ENCODE measurements at regions not wholly inside any gene's neighbourhood (a gene's known extent, or its start where the extent isn't known, plus 50 kb on each side); places are given as distances from the start of the nearest gene placed in this dataset.
A peak's percentile ranks its signal among the peaks of the same experiment; 100 is the strongest.
"Not testable (repeated sequence)": the region's sequence is repeated elsewhere in the genome, so short reads cannot be mapped to it uniquely, and the experiment has no call there.

DNA sequence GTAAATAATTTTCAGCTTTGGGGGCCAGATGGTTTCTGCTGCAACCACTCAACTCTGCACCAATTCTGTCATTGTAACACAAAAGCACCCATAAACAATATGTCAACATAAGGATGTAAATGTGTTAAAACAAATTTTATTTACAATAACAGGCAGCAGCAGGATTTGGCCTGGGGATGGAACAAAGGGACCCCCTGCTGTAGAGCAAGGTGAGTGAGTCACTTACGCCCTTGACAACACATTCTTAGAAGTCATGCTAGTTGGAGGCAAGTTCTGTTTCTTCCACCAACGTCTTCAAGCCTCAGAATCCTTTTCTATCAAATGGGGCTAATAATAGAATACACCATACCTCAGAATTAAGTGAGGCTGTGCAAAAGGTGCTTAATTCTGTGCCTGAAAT, 610.2 kb upstream of the SYT4 start:
- no peak for DNase-seq

DNA sequence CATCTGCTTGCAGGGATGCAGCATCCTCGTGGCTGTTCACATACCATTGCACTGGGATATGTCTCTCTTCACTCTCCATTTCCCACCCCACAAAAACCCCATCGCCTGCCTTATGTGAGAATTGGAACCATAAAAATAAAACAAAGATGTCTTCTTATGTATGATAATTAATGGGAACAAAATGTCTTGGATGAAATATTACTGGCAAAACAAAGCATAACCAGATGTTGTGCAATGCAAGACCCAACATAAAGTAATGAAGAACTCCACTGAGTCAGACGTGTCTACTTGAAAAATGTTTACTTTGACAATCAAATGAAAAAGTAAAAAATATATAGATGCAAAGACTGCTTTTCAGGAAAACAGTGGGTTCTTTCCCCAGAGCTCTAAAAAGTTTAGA, 611.3 kb upstream of the SYT4 start:
- DNase-seq = peak; percentile 40

DNA sequence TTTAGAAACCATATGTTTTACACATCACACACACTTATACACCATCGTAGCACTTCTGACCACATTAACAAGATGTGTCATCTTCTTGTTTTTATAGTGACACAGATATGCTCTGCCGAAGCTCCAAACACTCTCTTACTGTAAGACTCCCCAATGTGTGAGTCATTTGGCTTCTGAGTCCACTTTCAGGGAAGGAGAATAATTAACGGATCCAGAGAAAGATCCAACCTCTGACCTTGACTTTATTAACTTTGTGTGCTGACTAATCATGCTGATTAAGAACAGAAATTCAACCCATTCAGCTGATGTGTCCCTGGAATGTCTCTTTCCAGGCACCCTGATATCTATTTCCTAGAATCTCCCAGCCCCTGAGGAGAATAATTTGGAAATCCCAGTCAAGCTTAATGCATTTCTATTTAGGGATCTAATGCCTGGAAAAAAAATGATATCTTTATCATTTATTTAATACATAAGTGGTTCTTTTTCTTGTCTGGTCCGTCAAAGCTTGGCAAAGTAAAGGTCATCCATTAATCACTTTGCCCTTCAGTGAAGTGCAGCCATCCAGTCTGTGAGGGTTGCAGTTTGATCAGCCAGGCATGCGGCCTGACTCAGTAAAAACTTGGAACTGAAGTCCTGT, 615.8 kb upstream of the SYT4 start:
- peak; percentile 98 for DNase-seq

DNA sequence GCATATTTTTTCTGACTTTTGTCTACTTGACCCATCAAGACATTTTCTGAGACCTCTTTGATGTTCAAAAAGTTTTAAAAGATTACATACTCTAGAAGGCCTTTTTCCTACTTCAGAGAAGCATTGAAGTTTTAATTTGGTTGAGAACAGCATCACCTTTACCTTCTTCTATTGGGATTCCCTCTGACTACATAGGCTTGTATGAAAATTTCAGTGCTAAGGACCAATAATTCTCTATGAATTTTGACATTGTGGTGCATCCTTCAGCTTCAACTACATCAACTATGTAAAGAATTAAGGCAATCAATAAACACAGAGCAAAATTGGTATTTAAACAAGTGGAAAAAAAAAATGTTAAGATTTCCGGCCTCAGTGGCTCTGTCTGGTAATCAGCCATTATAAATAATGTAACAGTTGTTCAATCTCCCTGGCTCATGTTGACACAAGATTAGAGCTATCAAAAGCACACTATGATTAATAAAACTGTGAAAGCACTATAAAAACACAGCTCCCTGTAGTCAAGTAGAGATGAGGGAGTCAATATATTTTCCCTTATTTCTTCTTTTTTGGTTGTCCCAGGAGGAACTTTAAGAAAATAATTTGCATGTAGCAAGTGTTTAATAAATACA, 627.0 kb upstream of the SYT4 start:
- DNase-seq = no peak

DNA sequence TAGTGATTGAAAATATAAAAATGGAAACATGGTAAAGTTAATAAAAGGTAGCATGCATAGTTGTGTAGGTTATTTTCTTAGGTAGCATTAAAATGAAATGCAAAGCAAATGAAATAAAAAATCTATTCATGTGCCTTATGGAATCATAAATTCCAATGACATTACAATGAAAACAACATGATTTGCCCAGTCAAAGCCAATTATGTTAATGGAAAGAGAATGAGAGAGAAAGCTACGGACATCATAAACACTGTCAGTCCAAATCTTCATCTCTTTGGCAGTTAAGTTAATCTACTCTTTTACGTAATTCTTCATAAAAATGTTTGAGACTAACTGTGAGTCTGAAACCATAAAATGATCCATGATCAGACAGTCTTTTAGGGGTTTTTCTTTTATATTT, 636.7 kb upstream of the SYT4 start:
- DNase-seq = no peak

DNA sequence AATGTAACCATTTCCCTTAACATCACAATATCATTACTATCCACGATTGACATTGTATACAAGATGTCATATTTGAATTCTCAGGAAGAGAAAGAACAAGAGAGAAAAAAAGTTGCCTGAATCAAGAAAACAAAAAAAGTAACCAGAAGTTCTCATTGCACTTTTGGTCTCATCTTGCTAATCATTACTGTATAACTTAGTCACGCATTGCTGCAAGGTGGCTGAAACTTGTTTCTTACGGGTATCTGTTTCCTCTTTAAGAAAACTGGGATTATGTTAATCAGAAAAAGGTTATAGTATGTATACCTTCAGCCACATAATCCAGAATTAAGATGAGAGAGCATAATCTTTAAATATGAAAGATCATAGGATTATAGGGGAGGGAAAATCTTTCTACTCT, 639.7 kb upstream of the SYT4 start:
- DNase-seq = no peak

DNA sequence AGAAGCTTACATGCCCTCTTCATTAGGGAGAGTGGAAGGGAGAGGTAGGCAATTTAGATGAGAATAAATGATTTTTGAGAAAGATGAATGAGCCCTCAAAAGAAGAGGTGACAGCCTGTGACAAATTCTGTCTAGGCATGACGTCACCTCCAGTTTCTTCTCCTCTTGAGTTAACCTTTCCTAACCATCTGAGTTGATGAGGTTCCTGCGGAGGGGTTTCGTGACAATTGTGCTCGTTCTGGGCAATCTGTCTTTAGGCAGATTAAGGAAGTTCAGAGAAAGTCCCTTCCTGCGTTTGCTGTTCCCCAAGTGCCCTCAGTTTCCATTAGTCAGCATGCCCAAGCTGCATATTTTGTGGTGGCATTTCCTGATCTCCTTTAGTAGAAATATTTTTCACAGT, 640.2 kb upstream of the SYT4 start:
- DNase-seq = no peak

DNA sequence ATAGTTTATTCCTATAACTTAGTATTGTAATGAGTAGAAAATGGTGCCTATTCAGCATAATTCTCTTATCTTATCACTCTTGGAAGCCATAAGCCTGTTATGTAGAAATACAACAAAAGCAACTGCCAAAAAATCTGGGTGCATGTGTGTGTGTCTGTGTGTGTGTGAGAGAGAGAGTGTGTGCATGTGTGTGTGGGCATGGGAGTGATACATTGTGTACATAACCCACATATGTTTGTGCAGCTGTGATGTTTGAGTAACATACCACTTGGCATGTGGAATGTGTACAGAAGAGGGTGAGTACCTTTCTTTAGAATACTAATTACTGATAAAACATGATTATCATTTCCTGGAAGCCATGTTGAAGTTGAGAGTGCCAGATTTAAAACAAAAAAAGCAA, 642.3 kb upstream of the SYT4 start:
- no peak for DNase-seq

DNA sequence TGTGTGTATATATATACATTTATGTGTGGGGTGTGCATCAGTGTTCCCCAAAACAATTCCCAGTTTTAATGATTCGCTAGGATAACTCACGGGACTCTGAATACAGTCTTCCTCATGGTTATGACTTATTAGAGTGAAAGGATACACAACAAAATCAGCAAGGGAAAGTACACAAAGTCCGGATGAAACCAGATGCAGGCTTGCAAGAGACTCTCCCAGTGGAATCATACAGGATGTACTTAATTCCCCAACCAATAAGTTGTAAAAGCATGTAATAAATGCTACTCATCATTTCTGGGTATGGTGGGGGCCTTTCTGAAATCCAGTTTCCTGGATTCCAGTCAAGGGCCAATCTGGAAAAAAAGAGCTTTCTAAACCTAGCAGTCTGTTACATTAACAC, 654.1 kb upstream of the SYT4 start:
- DNase-seq = peak; percentile 35

DNA sequence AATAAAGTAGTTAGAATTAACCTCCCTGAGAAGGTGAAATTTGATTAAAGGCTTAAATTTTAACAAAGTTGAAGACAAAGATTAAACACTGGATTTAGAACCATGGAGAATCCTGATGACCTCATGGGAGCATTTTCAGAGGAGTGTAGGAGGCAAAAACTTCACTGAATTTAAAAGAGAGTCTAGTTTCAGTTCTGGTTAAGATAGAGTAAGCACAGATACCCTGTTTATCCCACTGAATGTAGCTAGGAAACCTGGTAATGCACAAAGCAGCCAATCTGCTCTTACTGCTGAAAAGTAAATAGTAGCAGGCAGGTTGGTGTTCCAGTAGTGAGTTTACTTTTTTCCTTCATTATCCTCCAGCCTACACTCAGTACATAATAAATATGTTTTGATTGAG, 654.9 kb upstream of the SYT4 start:
- no peak for DNase-seq

DNA sequence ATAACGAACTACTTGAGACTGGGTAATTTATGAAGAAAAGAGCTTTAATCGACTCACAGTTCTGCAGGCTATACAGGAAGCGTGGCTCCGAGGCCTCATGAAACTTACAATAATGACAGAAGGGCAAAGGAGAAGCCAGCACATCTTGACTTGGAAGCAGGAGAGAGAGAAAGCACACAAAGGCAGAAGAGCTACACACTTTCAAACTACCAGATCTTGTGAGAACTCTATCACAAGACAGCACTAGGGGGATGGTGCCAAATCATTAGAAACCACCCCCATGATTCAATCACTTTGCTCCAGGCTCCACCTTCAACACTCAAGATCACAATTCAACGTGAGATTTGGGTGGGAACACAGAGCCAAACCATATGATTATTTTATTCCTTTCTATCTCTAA, 655.9 kb upstream of the SYT4 start:
- no peak for DNase-seq

DNA sequence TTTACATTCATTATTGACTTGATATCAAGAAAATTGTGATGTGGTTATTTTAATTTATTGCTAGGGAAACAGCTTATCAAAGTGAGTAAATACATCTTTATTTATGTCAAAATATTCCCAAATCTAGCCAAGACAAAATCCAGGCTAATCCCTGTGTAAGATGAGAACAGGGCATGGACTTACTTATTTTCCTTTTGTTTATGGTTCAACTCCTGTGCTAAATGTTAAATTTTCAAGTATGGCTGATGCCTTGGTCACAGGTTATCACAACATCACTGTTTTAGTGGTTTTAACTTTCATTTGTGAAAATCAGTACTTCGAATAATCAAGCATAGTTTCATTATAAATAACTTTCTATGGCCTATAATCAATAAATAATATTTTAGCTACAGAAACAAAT, 657.0 kb upstream of the SYT4 start:
- no peak for DNase-seq

DNA sequence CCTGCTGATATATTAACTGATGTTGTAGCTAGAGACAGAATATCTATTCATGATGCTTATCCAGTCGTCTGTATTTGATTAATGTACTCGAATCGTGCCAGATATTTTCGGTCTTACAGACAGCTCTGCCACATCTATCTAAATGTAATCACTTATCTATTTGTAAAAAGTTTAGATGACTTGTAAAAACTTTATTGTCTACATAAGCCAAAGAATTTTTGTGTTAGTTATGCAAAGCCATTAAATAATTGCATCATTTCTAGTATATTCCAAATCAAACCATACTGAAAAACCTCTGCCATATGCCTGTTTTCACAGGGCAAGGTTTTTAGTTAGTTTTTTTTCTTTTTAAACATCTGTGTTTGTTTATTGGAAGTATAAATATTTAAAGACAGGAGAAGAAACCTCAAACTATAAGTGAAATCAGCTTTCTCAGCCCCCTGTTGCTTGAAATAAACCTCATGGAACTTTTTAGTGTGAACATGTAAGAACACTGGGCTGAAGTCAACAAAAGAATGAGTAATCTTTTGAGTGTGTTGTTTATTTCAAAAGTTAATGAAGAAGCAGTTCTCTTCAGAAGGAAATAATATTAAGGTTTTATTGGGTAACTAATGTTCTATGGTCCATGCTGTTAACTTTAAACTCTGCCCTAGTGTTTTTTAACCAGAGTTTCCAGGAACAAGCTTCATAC, 657.6 kb upstream of the SYT4 start:
- DNase-seq = peak; percentile 88

DNA sequence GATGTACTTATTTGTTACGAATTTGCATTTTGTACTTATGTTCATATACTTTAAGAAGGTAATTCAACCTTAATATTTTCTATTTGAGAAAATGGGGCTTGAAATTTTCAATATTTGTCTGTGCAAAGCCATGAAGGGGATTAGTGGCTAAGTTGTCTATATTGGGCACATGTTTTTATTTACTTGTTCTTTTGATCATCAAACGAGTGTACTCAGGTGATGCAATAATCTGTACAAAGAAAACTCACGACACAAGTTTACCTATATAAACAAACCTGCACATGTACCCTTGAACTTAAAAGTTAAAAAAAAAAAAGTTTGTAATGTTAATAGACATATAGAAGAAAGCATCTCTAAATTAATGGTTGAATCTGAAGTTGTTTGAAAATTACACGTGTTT, 658.9 kb upstream of the SYT4 start:
- DNase-seq = no peak

DNA sequence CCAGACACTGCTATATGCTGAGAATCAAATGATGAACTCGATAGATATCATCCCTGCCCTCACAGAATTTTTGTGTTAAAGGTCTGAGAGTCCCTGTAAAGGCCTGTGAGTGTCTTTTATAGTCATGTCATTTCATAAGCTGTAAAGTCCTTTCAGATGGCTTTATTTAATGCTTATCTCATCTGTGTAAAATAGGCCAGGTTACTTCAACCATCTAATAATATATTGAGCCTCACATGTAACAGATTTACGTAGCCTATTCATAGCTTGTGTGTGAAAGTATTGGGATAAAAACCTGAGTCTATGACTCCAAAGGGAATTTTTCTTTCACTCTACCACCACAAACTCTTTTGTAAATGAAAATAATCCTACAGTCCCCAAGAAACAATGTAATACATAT, 672.0 kb upstream of the SYT4 start:
- DNase-seq = no peak

DNA sequence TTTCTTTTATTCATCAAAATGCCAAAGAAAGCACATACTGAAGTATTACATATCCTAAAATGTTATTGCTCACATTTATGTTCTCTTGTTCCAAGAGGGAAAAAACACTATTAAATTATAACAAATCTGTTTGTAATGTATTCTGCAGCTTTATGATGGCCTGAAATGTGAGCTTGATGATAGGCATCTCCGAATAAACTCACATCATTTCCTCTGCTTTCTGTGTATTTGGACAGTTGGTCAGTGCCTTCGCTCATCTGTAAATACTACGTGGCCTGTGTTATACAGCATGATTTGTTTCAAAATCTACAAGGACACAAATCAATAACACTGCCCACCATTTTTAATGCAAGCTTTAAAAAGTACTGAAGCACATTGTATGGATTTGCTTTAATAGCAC, 672.8 kb upstream of the SYT4 start:
- DNase-seq = no peak

DNA sequence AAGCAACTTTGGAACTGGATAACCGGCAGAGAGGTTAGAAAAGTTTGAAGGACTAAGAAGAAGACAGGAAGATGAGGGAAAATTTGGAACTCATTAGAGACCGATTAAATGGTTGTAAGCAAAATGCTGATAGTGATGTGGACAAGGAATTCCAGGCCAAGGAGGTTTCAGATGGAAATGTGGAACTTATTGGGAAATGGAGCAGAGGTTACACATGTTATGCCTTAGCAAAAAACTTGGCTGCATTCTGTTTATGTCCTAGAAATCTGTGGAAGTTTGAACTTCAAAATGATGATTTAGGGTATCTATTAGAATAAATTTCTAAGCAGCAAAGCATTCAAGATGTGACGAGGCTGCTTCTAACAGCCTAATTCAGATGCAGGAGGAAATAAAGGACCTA, 675.1 kb upstream of the SYT4 start:
- DNase-seq = no peak

DNA sequence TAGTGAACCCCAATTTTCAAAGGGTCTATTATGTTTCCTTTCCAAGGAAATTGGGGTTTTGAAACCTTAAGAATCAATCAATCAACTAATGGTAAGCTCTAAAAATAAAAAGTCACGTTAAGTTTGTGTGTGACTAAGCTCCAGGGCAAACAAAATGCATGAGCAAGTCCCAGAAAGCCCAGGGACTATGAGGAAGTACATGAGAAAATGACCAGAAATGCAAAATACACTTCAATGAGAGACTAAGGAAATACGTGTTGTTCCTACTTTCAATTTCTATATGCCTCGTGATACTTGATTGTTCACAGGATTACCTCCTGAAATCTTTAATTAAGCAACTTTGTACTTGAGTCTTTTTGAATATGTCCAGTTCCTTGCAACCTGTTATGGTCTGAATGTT, 684.4 kb upstream of the SYT4 start:
- no peak for DNase-seq

DNA sequence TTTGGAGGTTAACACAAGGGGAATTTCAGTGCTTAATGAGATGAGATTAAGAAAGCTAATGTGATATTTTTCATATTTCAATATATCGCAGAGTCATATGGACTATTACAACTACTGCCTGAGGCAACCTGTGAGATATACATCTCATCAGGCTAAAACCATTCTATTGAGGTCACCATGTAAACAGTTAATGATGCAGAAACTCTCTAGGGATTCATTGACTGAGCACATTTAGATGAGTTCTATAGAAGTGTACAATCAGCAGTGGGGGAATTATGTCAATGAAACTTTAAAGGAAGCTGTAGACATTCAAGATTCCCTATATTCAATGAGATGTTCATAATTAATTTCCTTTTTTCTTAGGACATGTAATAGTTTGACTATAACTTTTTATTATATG, 687.4 kb upstream of the SYT4 start:
- DNase-seq = no peak

DNA sequence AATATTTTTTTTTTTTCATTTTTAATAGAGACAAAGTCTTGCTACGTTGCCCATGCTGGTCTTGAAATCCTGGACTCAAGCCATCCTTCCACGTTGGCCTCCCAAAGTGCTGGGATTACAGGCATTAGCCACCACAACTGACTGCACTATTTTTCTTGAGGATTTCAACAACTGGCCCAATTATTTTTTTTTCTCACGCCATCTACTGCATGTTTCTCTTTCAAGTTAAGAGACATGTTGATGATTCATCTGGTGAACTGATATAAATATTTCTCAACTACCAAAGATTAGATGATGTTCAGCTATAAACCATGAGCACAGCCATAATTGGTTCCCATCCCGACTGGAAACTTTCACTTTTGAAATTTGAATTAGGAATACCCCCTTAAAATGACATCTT, 688.4 kb upstream of the SYT4 start:
- DNase-seq = peak; percentile 1

DNA sequence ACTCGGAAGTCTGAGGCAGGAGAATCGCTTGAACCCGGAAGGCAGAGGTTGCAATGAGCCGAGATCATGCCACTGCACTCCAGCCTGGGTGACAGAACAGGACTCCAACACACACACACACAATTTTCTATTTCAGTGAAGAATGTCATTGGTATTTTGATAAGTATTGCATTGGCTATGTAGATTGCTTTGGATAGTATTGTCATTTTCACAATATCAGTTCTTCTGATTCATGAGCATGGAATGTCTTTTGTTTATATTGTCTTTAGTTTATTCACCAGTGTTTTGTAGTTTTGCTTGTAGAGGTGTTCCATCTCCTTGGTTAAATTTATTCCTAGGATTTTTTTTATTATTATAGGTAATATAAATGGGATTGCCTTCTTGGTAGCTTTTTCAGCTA, 693.4 kb upstream of the SYT4 start:
- peak; percentile 31 for DNase-seq

DNA sequence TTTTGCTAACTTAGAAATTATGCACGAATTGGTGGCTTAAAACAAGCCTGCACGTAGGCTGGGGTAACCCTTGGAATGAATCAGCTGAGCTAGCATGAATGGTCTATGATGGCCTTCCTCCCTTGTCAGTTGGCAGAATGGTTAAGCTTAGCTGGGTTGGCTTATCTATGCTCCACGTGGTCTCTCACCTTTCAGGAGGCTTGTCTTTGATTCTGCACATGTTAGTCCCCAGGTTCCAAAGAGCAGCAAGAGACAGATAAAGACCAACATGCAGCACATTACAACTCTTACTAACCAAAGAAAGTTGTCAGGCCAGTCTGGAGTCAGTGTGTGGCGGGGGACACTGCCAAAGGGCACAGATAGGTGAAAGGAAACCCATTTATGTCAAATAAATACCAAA, 700.9 kb upstream of the SYT4 start:
- no peak for DNase-seq

DNA sequence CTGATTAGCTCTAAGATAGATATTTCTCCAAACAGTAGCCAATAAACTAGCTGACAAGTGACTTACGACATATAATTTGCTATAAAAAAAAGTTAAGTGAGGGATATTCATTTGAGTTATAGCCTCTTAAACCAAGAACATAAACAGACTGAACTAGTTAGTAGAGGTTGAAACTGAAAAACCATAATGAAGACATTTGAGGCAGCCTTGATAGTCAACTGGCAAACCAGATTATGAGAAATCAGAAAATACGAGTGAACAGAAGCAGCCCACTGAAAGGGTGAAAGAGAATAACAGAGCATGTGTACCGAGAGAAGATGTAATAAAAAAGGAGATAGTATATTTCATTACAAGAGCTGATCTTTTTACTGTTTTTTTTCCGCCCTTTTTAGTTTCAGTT, 698.1 kb upstream of the SETBP1 start:
- DNase-seq = no peak

DNA sequence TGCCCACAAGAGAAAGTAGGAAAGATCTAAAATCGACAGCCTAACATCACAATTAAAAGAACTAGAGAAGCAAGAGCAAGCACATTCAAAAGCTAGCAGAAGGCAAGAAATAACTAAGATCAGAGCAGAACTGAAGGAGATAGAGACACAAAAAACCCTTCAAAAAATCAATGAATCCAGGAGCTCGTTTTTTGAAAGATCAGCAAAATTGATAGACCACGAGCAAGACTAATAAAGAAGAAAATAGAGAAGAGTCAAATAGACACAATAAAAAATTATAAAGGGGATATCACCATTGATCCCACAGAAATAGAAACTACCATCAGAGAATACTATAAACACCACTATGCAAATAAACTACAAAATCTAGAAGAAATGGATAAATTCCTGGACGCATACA, 693.6 kb upstream of the SETBP1 start:
- DNase-seq = not testable (repeated sequence)

DNA sequence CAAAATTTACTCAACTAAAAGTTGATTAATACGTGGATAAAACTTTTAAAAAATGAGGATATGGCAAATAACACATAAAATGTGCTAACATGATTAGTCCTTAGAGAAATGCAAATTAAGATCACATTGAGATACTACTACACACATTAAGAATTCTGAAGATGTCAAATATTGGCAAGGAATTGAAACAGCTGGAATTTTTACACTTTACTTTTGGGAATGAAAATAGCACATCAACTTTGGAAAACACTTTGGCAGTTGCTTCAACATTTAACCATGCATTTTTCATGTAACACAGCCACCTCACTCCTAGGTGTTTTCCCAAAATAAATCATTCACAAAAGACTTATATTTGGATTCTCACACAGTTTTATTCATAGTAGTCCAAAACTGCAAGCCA, 687.9 kb upstream of the SETBP1 start:
- no peak for DNase-seq
